ENCODE measurements at regions not wholly inside any gene's neighbourhood (a gene's known extent, or its start where the extent isn't known, plus 50 kb on each side); places are given as distances from the start of the nearest gene placed in this dataset.

DNA sequence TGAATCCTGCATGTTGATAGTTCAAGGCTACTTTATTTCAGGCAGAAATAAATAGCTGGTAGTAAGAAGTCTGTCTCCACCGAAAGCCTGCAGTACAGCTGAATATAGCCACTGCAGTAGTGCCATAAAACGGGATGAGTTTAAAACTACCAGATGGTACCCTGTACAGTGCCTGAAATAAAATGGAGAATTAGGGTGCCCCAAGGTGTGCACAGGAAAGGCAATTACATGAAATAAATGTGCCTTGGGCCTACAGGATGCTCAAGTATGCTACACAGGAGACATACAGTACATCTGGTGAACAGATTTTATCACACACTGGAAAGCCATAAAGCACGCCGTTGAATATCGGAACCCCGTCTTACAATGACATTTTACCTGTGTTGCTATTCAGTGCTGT is 447.7 kb upstream of the HNRNPA3 start:
- H3K9me3 Mint-ChIP-seq, result no peaks in the 10 kb centered on the region
- H3K4me3 Mint-ChIP-seq, result no peak overlapping the region
- ATAC-seq (replicated peaks) (no peak), DNase-seq (no peak)
- H3K36me3 Mint-ChIP-seq, result no peaks in the 10 kb centered on the region
- H3K4me1 Mint-ChIP-seq, result peaks cover 0 to 4% of the 10 kb centered on the region in 2 donors
- peaks cover 15 to 22% of the 10 kb centered on the region in 2 donors for H3K27me3 Mint-ChIP-seq
- H3K27ac Mint-ChIP-seq, result no peak overlapping the region

DNA sequence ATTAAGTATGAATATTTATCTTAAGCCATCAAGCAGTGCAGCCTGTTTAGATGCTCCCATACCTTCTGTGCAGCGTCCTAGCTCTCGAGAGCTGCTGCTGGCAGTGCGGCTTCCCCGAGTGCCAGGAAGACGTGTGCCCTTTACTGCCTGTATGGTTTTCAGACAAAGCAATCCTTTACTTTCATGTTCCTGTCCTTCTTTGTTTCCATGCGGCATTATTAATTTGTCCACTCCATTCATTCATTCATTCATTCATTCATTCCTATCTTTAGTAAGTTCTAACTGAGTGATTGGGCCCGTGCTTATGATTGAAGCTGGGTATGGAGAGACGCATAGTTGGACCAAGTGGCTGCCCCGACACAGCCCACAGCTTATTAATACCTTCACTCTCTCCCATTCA is 446.6 kb upstream of the HNRNPA3 start:
- DNase-seq (no peak), ATAC-seq (replicated peaks) (no peak)
- peaks cover 0 to 4% of the 10 kb centered on the region in 2 donors for H3K4me1 Mint-ChIP-seq
- H3K36me3 Mint-ChIP-seq, result no peaks in the 10 kb centered on the region
- H3K4me3 Mint-ChIP-seq, result no peak overlapping the region
- H3K27me3 Mint-ChIP-seq, result peaks cover 15 to 22% of the 10 kb centered on the region in 2 donors
- H3K9me3 Mint-ChIP-seq, result no peaks in the 10 kb centered on the region
- H3K27ac Mint-ChIP-seq, result no peak overlapping the region

DNA sequence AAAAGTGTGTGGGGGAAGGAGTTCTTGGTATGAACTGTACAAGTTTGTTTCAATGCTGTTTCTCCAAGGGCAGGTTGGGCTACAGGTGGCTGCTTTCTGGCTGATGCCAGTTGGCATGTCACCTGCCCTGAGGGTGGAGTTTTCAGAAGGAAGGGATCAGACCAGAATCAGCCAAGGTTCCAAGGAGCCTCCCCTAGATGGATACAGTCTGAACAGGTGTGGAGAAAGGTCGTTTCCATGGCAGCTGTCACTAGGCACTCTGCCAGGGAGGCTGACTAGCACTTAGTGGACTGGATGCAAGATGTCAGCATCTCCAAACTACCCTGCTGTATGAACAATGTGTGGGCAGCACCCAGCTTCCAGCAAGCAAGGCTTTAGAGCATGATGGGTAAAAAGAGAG is 444.4 kb upstream of the HNRNPA3 start:
- H3K4me1 Mint-ChIP-seq, result peaks cover 0 to 4% of the 10 kb centered on the region in 2 donors
- DNase-seq (no peak), ATAC-seq (replicated peaks) (no peak)
- H3K4me3 Mint-ChIP-seq, result no peak overlapping the region
- H3K9me3 Mint-ChIP-seq, result peaks cover 7% of the 10 kb centered on the region in 2 donors
- H3K27me3 Mint-ChIP-seq, result peaks cover 13% of the 10 kb centered on the region in 2 donors
- H3K36me3 Mint-ChIP-seq, result no peaks in the 10 kb centered on the region
- H3K27ac Mint-ChIP-seq, result no peak overlapping the region

DNA sequence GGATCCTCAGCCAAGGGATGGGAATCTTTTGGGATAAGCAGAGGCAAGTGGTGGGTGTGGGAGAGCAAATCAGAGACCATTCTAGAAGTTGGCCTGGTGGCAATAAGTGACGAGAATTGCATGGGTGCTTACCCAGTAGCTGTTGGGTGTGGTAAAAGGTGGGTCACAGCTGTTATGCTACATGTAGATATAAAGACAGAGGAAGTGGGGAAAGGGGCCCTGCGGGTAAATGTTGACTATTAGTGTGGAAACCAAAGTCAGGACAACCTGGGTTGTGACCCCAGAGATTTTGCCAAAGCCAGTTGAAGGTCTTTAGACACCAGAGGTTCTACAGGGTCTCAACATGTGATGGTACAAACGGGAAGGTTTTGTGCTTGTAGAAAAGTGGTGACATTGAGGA is 443.6 kb upstream of the HNRNPA3 start:
- no peak overlapping the region for H3K27ac Mint-ChIP-seq

DNA sequence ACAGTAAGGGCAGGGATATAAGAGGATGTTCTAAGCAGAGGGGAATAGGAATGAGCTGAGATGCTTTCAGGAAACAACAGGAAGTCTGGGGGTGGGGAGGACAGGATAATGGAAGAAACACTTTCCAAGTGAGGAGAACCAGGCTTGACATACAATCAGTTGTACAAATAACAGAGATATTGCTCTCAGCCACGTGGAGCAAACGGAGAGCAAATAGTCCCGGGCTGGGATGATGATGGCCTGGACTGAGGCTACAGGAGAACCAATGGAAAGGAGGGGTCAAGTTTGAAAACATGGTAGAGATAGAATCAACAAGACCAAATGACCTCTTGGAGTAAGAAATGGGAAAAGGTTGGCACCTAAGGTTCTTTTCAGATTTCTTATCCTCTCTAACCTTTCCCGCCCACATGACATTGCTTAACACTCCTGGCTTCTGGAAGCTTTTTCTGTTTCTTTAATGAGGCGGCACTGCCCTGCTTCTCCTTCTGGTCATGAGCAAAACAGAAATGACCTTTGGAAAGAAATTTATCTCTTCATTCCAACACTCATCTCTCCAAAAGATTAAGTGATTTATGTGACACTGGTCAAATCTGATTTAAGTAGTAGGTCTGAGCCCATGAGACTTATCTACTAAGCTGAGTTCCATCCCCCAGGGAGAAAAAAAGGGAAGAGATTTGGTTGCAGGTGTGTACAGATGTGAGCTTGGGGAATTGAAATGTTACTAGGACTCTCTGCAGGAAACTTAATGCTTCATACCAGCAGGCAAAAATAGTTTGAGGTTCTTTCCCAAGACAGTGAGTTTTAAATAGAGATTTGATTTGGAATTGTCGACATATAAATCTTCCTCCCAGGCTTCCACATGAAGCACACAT is 442.9 kb upstream of the HNRNPA3 start:
- ATAC-seq (replicated peaks) (no peak), DNase-seq (no peak)
- H3K36me3 Mint-ChIP-seq, result no peaks in the 10 kb centered on the region
- peaks cover 0 to 4% of the 10 kb centered on the region in 2 donors for H3K4me1 Mint-ChIP-seq
- peaks cover 9 to 10% of the 10 kb centered on the region in 2 donors for H3K27me3 Mint-ChIP-seq
- peaks cover 12 to 14% of the 10 kb centered on the region in 2 donors for H3K9me3 Mint-ChIP-seq
- H3K27ac Mint-ChIP-seq, result no peak overlapping the region
- no peak overlapping the region for H3K4me3 Mint-ChIP-seq

More for the DNA sequence above, 443.6 kb upstream of the HNRNPA3 start:
- Mint-ChIP-seq H3K27me3 (peaks cover 9 to 10% of the 10 kb centered on the region in 2 donors), H3K4me1 (peaks cover 0 to 4% of the 10 kb centered on the region in 2 donors), H3K36me3 (no peaks in the 10 kb centered on the region), H3K4me3 (no peak overlapping the region), H3K9me3 (peaks cover 12 to 14% of the 10 kb centered on the region in 2 donors)
- DNase-seq (no peak), ATAC-seq (replicated peaks) (no peak)

DNA sequence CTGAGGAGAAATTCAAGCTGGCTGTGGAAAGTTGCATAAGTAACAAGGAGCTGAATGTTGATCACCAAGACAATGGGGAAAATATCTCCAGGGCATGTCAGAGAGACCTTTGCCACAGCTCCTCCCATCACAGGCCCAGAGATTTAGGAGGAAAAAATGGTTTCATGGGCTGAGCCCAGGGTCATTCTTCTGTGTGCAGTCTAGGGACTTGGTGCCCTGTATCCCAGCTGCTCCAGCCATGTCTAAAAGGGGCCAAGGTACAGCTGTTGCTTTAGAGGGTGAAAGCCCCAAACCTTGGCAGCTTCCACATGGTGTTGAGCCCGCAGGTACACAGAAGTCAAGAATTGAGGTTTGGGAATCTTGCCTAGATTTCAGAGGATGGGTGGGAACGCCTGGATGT is 439.8 kb upstream of the HNRNPA3 start:
- H3K4me3 Mint-ChIP-seq, result no peak overlapping the region
- peaks cover 9 to 10% of the 10 kb centered on the region in 2 donors for H3K27me3 Mint-ChIP-seq
- H3K9me3 Mint-ChIP-seq, result peaks cover 12 to 14% of the 10 kb centered on the region in 2 donors
- no peak for DNase-seq
- no peak overlapping the region for H3K27ac Mint-ChIP-seq
- H3K36me3 Mint-ChIP-seq, result no peaks in the 10 kb centered on the region
- ATAC-seq (replicated peaks), result no peak
- peaks cover 0 to 4% of the 10 kb centered on the region in 2 donors for H3K4me1 Mint-ChIP-seq

DNA sequence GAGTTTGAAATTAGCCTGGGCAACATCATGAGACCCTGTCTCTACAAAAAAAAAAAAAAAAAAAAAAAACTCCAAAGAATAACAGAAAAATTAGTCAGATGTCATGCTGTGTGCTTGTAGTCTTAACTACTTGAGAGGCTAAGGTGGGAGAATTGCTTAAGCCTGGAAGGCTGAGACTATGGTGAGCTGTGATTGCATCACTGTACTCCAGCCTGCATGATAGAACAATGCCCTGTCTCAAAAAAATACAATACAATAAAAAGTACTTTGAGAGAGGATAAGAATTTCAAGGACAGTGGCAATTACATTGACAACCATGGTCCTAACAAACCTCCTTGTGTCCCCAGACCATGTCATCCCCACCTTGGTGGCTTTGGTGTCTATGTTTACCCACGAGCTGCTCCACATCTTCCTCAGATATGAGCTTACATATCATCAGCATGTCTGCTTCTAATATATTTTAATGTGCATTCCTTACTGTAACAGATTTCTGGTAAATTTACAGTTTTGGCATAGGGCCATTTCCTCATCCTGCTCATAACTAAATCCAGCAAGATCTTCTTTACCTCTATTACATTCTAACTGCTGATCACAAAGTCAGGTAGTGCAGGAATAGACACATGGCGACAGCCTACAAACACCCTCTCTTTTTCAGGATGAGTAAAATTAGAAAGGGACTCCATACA is 437.7 kb upstream of the HNRNPA3 start:
- ATAC-seq (replicated peaks) (no peak), DNase-seq (no peak)
- Mint-ChIP-seq H3K4me1 (no peaks in the 10 kb centered on the region), H3K36me3 (no peaks in the 10 kb centered on the region), H3K4me3 (no peak overlapping the region), H3K27me3 (no peaks in the 10 kb centered on the region), H3K27ac (no peak overlapping the region), H3K9me3 (peaks cover 13 to 14% of the 10 kb centered on the region in 2 donors)

DNA sequence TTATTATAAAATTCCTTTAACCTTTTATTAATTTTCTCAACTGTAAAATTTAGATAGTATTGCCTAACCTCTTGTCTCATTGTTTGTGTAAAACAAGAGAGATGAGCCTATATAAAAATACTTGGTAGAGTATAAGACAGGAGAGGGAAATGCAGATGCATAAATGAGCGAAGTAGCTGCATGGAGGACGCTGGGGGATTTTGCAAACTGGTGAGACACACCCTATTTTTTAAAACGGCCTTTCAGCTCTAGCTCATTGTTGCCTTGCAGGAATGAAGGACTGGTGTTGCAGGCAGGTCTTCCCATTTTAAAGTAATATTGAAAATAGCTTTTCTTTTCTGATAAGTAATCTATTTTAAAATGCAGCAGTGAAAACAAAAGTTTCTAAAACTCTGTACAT is 435.3 kb upstream of the HNRNPA3 start:
- Mint-ChIP-seq H3K4me1 (peaks cover 3 to 7% of the 10 kb centered on the region in 2 donors), H3K36me3 (peaks cover 3 to 5% of the 10 kb centered on the region in 2 donors), H3K4me3 (no peak overlapping the region), H3K27ac (no peak overlapping the region), H3K9me3 (peaks cover 14 to 23% of the 10 kb centered on the region in 2 donors), H3K27me3 (no peaks in the 10 kb centered on the region)
- no peak for DNase-seq
- ATAC-seq (replicated peaks), result no peak

DNA sequence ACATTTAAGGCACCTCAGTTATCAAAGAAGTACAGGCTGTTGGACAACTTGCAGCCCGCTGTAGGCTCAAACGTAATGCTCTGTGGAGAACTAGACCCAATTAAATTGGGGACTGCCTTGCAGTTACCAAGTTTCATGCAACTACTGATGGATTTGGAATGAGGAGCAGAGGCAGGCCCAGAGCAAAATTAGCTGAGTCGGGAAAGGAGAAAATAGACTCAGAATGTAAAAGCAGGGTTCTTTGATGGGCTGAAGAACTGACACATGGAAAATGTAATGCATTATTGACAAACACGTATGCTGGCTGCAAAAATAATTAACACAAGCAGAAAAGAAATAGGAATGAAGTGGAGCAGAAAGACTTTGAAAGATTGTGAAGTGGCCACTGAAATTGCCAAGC is 432.7 kb upstream of the HNRNPA3 start:
- no peaks in the 10 kb centered on the region for H3K27me3 Mint-ChIP-seq
- DNase-seq, result no peak

DNA sequence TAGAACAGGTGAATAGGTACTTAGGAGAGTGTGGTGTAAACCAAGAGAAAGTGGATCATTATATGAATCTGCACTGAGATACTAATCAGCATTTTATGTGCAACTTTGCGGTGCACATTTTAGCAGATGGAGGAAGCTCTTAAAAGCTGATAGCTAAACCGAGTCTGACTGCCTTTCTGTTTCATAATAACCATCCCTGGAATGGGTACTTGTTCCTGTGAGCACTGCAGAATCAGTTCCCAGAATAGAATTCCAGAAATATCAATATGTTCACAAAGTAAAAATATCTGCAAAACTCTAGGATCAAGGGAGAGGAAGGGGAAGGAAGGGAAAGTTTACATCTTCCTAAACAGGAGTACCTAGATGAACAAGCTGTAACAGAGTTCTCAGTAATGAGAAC is 432.2 kb upstream of the HNRNPA3 start:
- no peak for ATAC-seq (replicated peaks)
- no peak for DNase-seq
- peaks cover 6 to 11% of the 10 kb centered on the region in 2 donors for H3K9me3 Mint-ChIP-seq
- H3K4me3 Mint-ChIP-seq, result no peak overlapping the region
- H3K27me3 Mint-ChIP-seq, result no peaks in the 10 kb centered on the region
- peaks cover 3 to 5% of the 10 kb centered on the region in 2 donors for H3K36me3 Mint-ChIP-seq
- H3K27ac Mint-ChIP-seq, result no peak overlapping the region
- H3K4me1 Mint-ChIP-seq, result peaks cover 3 to 12% of the 10 kb centered on the region in 2 donors

More for the DNA sequence above, 432.7 kb upstream of the HNRNPA3 start:
- Mint-ChIP-seq H3K9me3 (peaks cover 6 to 11% of the 10 kb centered on the region in 2 donors), H3K27ac (no peak overlapping the region), H3K4me1 (peaks cover 3 to 12% of the 10 kb centered on the region in 2 donors), H3K4me3 (no peak overlapping the region), H3K36me3 (peaks cover 3 to 5% of the 10 kb centered on the region in 2 donors)
- no peak for ATAC-seq (replicated peaks)

DNA sequence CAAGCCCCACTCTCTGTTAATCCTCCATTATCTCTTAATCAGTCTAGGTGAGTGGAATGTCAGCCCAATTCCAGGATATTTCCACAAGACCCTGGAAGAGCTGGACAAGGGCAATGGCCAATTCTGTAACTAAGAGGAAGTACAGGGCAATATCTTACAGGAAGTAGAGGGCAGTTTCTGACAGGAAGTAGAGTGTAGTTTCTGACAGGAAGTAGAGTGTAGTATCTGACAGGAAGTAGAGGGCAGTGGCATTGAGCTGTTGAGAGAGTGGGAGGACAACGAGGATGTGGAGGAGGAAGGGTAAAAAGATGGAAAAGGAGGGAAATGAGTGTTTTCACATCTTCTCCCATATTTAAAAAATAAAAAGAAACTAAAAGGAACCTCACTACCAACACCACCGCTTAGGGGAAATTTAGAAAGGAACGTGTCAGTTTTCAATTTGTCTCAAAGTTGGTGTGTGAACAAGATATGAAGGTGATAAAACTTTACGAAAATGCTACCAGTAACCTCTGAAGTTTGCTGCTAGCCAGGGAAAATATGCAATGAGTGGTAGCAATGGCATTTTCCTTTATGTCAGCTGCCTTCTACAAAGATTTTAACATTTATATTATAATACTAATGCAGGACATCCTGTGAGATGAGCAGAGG is 430.9 kb upstream of the HNRNPA3 start:
- Mint-ChIP-seq H3K36me3 (peaks cover 3 to 5% of the 10 kb centered on the region in 2 donors), H3K4me3 (no peak overlapping the region), H3K4me1 (peaks cover 3 to 12% of the 10 kb centered on the region in 2 donors), H3K9me3 (peaks cover 6 to 11% of the 10 kb centered on the region in 2 donors), H3K27me3 (no peaks in the 10 kb centered on the region), H3K27ac (no peak overlapping the region)
- ATAC-seq (replicated peaks) (peak in 1 of 2 donors; percentile 51), DNase-seq (no peak)

DNA sequence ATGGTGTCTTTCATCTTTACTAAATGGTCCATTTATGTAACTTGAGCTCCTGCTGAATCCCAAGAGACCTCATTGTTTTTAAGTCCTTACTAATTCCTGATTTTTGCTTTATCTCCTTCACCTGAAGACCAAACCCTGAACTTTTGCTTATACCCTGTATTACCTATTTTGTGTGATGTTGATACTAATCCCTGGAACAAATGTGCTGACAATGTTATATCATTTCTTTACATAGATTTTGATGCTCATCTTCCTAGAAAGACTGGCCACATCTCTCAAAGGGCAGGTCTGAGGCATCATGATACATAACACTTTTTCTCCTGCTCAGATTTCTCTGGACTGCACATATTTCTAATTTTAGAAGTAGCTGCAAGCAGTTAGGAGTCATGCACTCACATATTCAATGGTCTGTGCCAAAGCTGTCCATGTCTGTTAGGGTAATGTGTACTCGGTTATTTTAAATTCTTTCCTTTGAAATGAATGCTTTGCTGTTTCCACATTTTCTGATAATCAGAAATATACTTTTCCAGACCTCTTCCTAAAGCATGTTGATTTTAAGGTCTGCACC is 427.9 kb upstream of the HNRNPA3 start:
- no peak for DNase-seq
- H3K27me3 Mint-ChIP-seq, result peaks cover 4 to 5% of the 10 kb centered on the region in 2 donors
- no peak overlapping the region for H3K4me3 Mint-ChIP-seq
- no peak for ATAC-seq (replicated peaks)
- H3K36me3 Mint-ChIP-seq, result peaks cover 3 to 5% of the 10 kb centered on the region in 2 donors
- H3K9me3 Mint-ChIP-seq, result peaks cover 6 to 11% of the 10 kb centered on the region in 2 donors
- H3K27ac Mint-ChIP-seq, result no peak overlapping the region
- peaks cover 3 to 12% of the 10 kb centered on the region in 2 donors for H3K4me1 Mint-ChIP-seq

DNA sequence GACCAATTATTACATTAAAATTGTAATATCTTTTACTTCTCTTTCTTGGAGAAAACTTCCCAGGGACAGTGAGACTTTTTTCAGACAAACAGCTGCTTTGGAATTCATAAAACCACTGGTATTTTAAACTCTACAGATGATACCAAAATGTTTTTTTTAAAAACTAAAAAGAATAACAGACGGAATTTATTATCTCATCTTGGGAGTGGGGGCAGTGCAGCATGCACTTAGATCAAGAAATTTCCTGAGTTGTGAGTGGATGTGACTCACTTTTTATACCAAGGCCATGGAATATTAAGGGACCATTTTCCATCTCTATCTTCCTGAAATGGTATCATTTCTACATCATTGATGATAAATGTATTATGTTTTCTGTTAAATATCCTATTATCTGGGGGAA is 422.8 kb upstream of the HNRNPA3 start:
- DNase-seq, result no peak
- H3K9me3 Mint-ChIP-seq, result no peaks in the 10 kb centered on the region
- ATAC-seq (replicated peaks), result no peak
- no peaks in the 10 kb centered on the region for H3K36me3 Mint-ChIP-seq
- no peak overlapping the region for H3K4me3 Mint-ChIP-seq
- H3K4me1 Mint-ChIP-seq, result peaks cover 0 to 4% of the 10 kb centered on the region in 2 donors
- H3K27ac Mint-ChIP-seq, result no peak overlapping the region
- H3K27me3 Mint-ChIP-seq, result peaks cover 5 to 17% of the 10 kb centered on the region in 2 donors

DNA sequence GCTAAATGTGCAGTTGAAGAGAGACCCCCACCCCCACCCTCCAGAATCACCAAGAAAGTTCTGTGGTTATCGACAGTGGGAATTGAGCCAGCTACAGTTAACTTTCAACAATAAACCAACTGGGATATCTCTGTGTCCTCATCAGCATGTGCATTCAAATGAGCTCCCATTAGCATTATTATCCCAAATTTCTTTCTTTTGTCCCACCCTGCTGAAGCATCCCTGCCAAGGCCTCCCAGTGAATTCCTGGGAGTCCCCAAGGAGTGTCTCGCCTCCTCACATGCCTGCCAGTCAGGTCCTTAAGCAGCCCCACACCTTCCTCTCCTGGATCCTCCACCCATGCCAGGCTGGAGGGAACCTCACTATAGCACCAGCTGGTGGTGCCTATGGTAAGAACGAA is 422.1 kb upstream of the HNRNPA3 start:
- H3K27ac Mint-ChIP-seq, result no peak overlapping the region
- H3K4me3 Mint-ChIP-seq, result no peak overlapping the region
- DNase-seq (no peak), ATAC-seq (replicated peaks) (no peak)
- no peaks in the 10 kb centered on the region for H3K9me3 Mint-ChIP-seq
- peaks cover 0 to 4% of the 10 kb centered on the region in 2 donors for H3K4me1 Mint-ChIP-seq
- peaks cover 5 to 17% of the 10 kb centered on the region in 2 donors for H3K27me3 Mint-ChIP-seq
- H3K36me3 Mint-ChIP-seq, result no peaks in the 10 kb centered on the region
